Lung (tissue), 11 donors: ENCODE measurements at regions not wholly inside any gene's neighbourhood (a gene's known extent, or its start where the extent isn't known, plus 50 kb on each side); places are given as distances from the start of the nearest gene placed in this dataset.

Experiments
- ATAC-seq: fragments of 200-7000 bp; cut with Tn5 transposase; one replicate; pipeline ENCODE4 v1.9.1; 2020; ENCODE audit warnings: moderate number of reproducible peaks; ENCODE audit not compliant: insufficient read depth, low FRiP score
- DNase-seq, 3 donors: peaks; one replicate each; pipeline ENCODE4 v3.0.0-alpha.2; 2013 to 2017
- H3K27ac ChIP-seq, 2 donors: one replicate each; pipeline ENCODE4 v1.5.1; 2013; ENCODE audit warnings: mild to moderate bottlenecking in 2 of 2, moderate library complexity in 2 of 2, control low read depth in 1 of 2, inconsistent platforms in 1 of 2, low read depth in 1 of 2, low read length in 1 of 2
- H3K27me3 ChIP-seq, 3 donors: one replicate each; pipeline ENCODE4 v1.5.1; 2013; ENCODE audit warnings: low read length in 2 of 3; ENCODE audit not compliant: control insufficient read depth in 3 of 3, insufficient read depth in 3 of 3
- H3K36me3 ChIP-seq, 4 donors: one replicate each; pipeline ENCODE4 v1.5.1; 2013; ENCODE audit warnings: low read length in 4 of 4, mild to moderate bottlenecking in 1 of 4, moderate library complexity in 1 of 4; ENCODE audit not compliant: control insufficient read depth in 4 of 4, insufficient read depth in 4 of 4
- H3K4me1 ChIP-seq, 5 donors: one replicate each; pipeline ENCODE4 v1.5.1; 2013; ENCODE audit warnings: low read length in 5 of 5, mild to moderate bottlenecking in 2 of 5, moderate library complexity in 1 of 5; ENCODE audit not compliant: control insufficient read depth in 5 of 5, insufficient read depth in 5 of 5
- H3K4me3 ChIP-seq: one replicate; pipeline ENCODE4 v1.5.1; 2013; ENCODE audit warnings: mild to moderate bottlenecking, control low read depth, moderate library complexity
- H3K9ac ChIP-seq, 2 donors: one replicate each; pipeline ENCODE4 v1.5.1; 2013; ENCODE audit warnings: low read length in 2 of 2, control low read depth in 1 of 2; ENCODE audit not compliant: insufficient read depth in 1 of 2
- H3K9me3 ChIP-seq, 4 donors: one replicate each; pipeline ENCODE4 v1.5.1; 2013; ENCODE audit warnings: low read length in 3 of 4, mild to moderate bottlenecking in 1 of 4, moderate library complexity in 1 of 4; ENCODE audit not compliant: control insufficient read depth in 4 of 4, insufficient read depth in 3 of 4
- CTCF ChIP-seq: IDR thresholded peaks from 2 replicates; pipeline ENCODE4 v1.5.1; 2012; ENCODE audit warnings: mild to moderate bottlenecking; ENCODE audit errors: control extremely low read depth, extremely low read depth
- WGBS, 2 donors: extraction: QIAGEN DNeasy Blood & Tissue Kit; methylation state at CpG; one replicate each; pipeline ENCODE4 v1.1.7; 2013; 5-methylcytosine and 5-hydroxymethylcytosine counted together
- donor health status: control.
- donor health status: control.
- donor health status: Bipolar disorder and iron deficiency.
- donor health status: healthy.
- donor health status: DM: yes; HTN: yes; CAD: no.

- peaks cover 0 to 1% (median 0%) of the 10 kb centered on the region in 5 donors for H3K4me1 ChIP-seq
- DNase-seq (no peak), ATAC-seq (no peak)
- H3K4me3 ChIP-seq = no peak overlapping the region
- H3K36me3 ChIP-seq = no peaks in the 10 kb centered on the region
- H3K27ac ChIP-seq = no peak overlapping the region
- 87 to 90% methylated on average over 4 of the region's 4 CpGs for WGBS, 2 donors
- TF ChIP-seq CTCF = no peak
- H3K9me3 ChIP-seq = no peaks in the 10 kb centered on the region
- no peaks in the 10 kb centered on the region for H3K27me3 ChIP-seq
- no peak overlapping the region for H3K9ac ChIP-seq
These were observed 268.2 kb downstream of the SAMD5 start for GRCh38 chr6:147776631-147777213.

- no peak overlapping the region for H3K4me3 ChIP-seq
- H3K9me3 ChIP-seq = no peaks in the 10 kb centered on the region
- ATAC-seq (no peak), DNase-seq (no peak)
- 87 to 94% methylated on average over 1 of the region's 1 CpG for WGBS, 2 donors
- no peak overlapping the region for H3K27ac ChIP-seq
- no peaks in the 10 kb centered on the region for H3K27me3 ChIP-seq
- no peak for TF ChIP-seq CTCF
- no peak overlapping the region for H3K9ac ChIP-seq
- no peaks in the 10 kb centered on the region for H3K36me3 ChIP-seq
- peaks cover 0 to 5% (median 3%) of the 10 kb centered on the region in 5 donors for H3K4me1 ChIP-seq
These were observed 271.1 kb downstream of the SAMD5 start for GRCh38 chr6:147779624-147780023.

- H3K36me3 ChIP-seq = no peaks in the 10 kb centered on the region
- 56 to 79% methylated on average over 3 of the region's 3 CpGs for WGBS, 2 donors
- H3K27ac ChIP-seq = no peak overlapping the region
- no peak overlapping the region for H3K4me3 ChIP-seq
- TF ChIP-seq CTCF = no peak
- no peak overlapping the region for H3K9ac ChIP-seq
- H3K4me1 ChIP-seq = peaks cover 0 to 5% (median 3%) of the 10 kb centered on the region in 5 donors
- DNase-seq (no peak), ATAC-seq (no peak)
- H3K9me3 ChIP-seq = no peaks in the 10 kb centered on the region
- no peaks in the 10 kb centered on the region for H3K27me3 ChIP-seq
These were observed 273.8 kb downstream of the SAMD5 start for GRCh38 chr6:147782302-147782701.

- Histone ChIP-seq H3K27ac (no peak overlapping the region), H3K9ac (no peak overlapping the region), H3K4me3 (no peak overlapping the region), H3K36me3 (no peaks in the 10 kb centered on the region), H3K9me3 (no peaks in the 10 kb centered on the region), H3K4me1 (peaks cover 0 to 5% (median 3%) of the 10 kb centered on the region in 5 donors), H3K27me3 (no peaks in the 10 kb centered on the region)
- no peak for TF ChIP-seq CTCF
- WGBS, 2 donors = 86 to 93% methylated on average over 2 of the region's 2 CpGs
- ATAC-seq (no peak), DNase-seq (no peak)
These were observed 275.9 kb downstream of the SAMD5 start for GRCh38 chr6:147784371-147784770.
